ENCODE measurements at regions not wholly inside any gene's neighbourhood (a gene's known extent, or its start where the extent isn't known, plus 50 kb on each side); places are given as distances from the start of the nearest gene placed in this dataset.

GRCh38 chr5:89095341-89095740 is 212.4 kb upstream of the MEF2C start:
- no peaks in the 10 kb centered on the region for H3K9me3 ChIP-seq (ENCODE audit: control insufficient read depth in 2 of 3, insufficient read depth in 1 of 3, low read length in 3 of 3)
- TF ChIP-seq CTCF (IDR thresholded peaks at IDR 0.05; ENCODE audit: borderline replicate concordance, extremely low read depth, insufficient read depth): no peak
- no peaks in the 10 kb centered on the region for H3K4me1 ChIP-seq (ENCODE audit: control insufficient read depth in 2 of 3, insufficient read depth in 2 of 3, low read depth in 1 of 3, low read length in 3 of 3)
- intact Hi-C loops (cut with DNase I): no loop called here
- no peak overlapping the region for H3K27ac ChIP-seq (ENCODE audit: low read depth in 2 of 2, low read length in 2 of 2)
- no peak overlapping the region for H3K9ac ChIP-seq (ENCODE audit: low read length in 3 of 3)
- no peak for FAIRE-seq
- no peak for DNase-seq
- no peaks in the 10 kb centered on the region for H3K36me3 ChIP-seq (ENCODE audit: control insufficient read depth in 2 of 3, insufficient read depth in 3 of 3, low read length in 3 of 3)
- no peak overlapping the region for H3K4me3 ChIP-seq (ENCODE audit: low read length in 3 of 3)
- no peaks in the 10 kb centered on the region for H3K27me3 ChIP-seq (ENCODE audit: control insufficient read depth, insufficient read depth, low read length)

GRCh38 chr5:89090037-89090436 is 207.1 kb upstream of the MEF2C start:
- DNase-seq (no peak), FAIRE-seq (no peak)
- intact Hi-C loops (cut with DNase I): no loop called here
- Histone ChIP-seq H3K27ac (ENCODE audit: low read depth in 2 of 2, low read length in 2 of 2) (no peak overlapping the region), H3K9me3 (ENCODE audit: control insufficient read depth in 2 of 3, insufficient read depth in 1 of 3, low read length in 3 of 3) (no peaks in the 10 kb centered on the region), H3K4me1 (ENCODE audit: control insufficient read depth in 2 of 3, insufficient read depth in 2 of 3, low read depth in 1 of 3, low read length in 3 of 3) (no peaks in the 10 kb centered on the region), H3K27me3 (ENCODE audit: control insufficient read depth, insufficient read depth, low read length) (no peaks in the 10 kb centered on the region), H3K9ac (ENCODE audit: low read length in 3 of 3) (no peak overlapping the region), H3K36me3 (ENCODE audit: control insufficient read depth in 2 of 3, insufficient read depth in 3 of 3, low read length in 3 of 3) (no peaks in the 10 kb centered on the region), H3K4me3 (ENCODE audit: low read length in 3 of 3) (no peak overlapping the region)
- no peak for TF ChIP-seq CTCF (IDR thresholded peaks at IDR 0.05; ENCODE audit: borderline replicate concordance, extremely low read depth, insufficient read depth)

GRCh38 chr5:89087551-89088318 is 204.8 kb upstream of the MEF2C start:
- no peak for FAIRE-seq
- Histone ChIP-seq H3K9ac (ENCODE audit: low read length in 3 of 3) (no peak overlapping the region), H3K27me3 (ENCODE audit: control insufficient read depth, insufficient read depth, low read length) (no peaks in the 10 kb centered on the region), H3K27ac (ENCODE audit: low read depth in 2 of 2, low read length in 2 of 2) (no peak overlapping the region), H3K9me3 (ENCODE audit: control insufficient read depth in 2 of 3, insufficient read depth in 1 of 3, low read length in 3 of 3) (no peaks in the 10 kb centered on the region), H3K4me1 (ENCODE audit: control insufficient read depth in 2 of 3, insufficient read depth in 2 of 3, low read depth in 1 of 3, low read length in 3 of 3) (no peaks in the 10 kb centered on the region), H3K36me3 (ENCODE audit: control insufficient read depth in 2 of 3, insufficient read depth in 3 of 3, low read length in 3 of 3) (no peaks in the 10 kb centered on the region), H3K4me3 (ENCODE audit: low read length in 3 of 3) (no peak overlapping the region)
- DNase-seq: no peak
- no peak for TF ChIP-seq CTCF (IDR thresholded peaks at IDR 0.05; ENCODE audit: borderline replicate concordance, extremely low read depth, insufficient read depth)
- intact Hi-C loops (cut with DNase I): no loop called here

- Histone ChIP-seq H3K9me3 (ENCODE audit: control insufficient read depth in 2 of 3, insufficient read depth in 1 of 3, low read length in 3 of 3) (no peaks in the 10 kb centered on the region), H3K27ac (ENCODE audit: low read depth in 2 of 2, low read length in 2 of 2) (no peak overlapping the region), H3K4me1 (ENCODE audit: control insufficient read depth in 2 of 3, insufficient read depth in 2 of 3, low read depth in 1 of 3, low read length in 3 of 3) (no peaks in the 10 kb centered on the region), H3K9ac (ENCODE audit: low read length in 3 of 3) (no peak overlapping the region), H3K36me3 (ENCODE audit: control insufficient read depth in 2 of 3, insufficient read depth in 3 of 3, low read length in 3 of 3) (no peaks in the 10 kb centered on the region), H3K4me3 (ENCODE audit: low read length in 3 of 3) (no peak overlapping the region), H3K27me3 (ENCODE audit: control insufficient read depth, insufficient read depth, low read length) (no peaks in the 10 kb centered on the region)
- FAIRE-seq: no peak
- TF ChIP-seq CTCF (IDR thresholded peaks at IDR 0.05; ENCODE audit: borderline replicate concordance, extremely low read depth, insufficient read depth): no peak
- no peak for DNase-seq
- intact Hi-C loops (cut with DNase I): no loop called here
Observed at GRCh38 chr5:89087128-89087527, 204.1 kb upstream of the MEF2C start.
